HL-60 (cell line): ENCODE measurements at regions not wholly inside any gene's neighbourhood (a gene's known extent, or its start where the extent isn't known, plus 50 kb on each side); places are given as distances from the start of the nearest gene placed in this dataset.

Experiments used
- GABPA ChIP-seq: IDR thresholded peaks from 2 replicates; pipeline ENCODE4 v1.6.1; 2012; ENCODE audit warnings: low read depth
- POLR2AphosphoS5 ChIP-seq: IDR thresholded peaks from 2 replicates; pipeline ENCODE4 v1.6.1; 2012; ENCODE audit warnings: low read depth
- SPI1 ChIP-seq: IDR thresholded peaks from 2 replicates; pipeline ENCODE4 v1.6.1; 2012; ENCODE audit warnings: low read depth, mild to moderate bottlenecking, borderline replicate concordance
- TF ChIP-seq, protein P1 (sequence below): IDR thresholded peaks from one replicate; pipeline ENCODE4 v1.5.1; 2011; ENCODE audit warnings: low read length, control low read depth, inconsistent platforms; ENCODE audit not compliant: insufficient read depth
- TF ChIP-seq, protein P2 (sequence below): IDR thresholded peaks from 2 replicates; pipeline ENCODE4 v1.6.1; 2012; ENCODE audit warnings: low read depth; ENCODE audit not compliant: insufficient replicate concordance

DNA sequence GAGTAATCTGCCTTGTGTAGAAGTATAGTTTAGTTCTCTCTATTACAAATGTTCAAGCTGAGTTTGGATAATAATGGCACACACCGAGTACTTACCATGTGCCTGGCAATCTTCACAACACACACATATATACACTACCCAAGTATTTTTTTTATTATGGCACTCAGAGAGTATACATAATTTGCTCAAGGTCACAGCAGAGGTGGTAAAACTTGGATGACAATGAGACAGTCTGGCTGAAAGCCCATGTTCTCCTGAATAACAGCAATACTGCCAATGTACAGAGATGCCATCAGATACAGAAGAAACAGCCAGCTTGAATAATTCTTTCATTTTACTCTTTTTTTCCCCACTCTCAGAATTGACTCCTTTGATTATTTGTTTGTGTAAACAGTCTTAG is 460.0 kb downstream of the CNTN6 start:
- TF ChIP-seq POLR2AphosphoS5 (no peak), GABPA (no peak), SPI1 (no peak)
- TF ChIP-seq, protein P1, sequence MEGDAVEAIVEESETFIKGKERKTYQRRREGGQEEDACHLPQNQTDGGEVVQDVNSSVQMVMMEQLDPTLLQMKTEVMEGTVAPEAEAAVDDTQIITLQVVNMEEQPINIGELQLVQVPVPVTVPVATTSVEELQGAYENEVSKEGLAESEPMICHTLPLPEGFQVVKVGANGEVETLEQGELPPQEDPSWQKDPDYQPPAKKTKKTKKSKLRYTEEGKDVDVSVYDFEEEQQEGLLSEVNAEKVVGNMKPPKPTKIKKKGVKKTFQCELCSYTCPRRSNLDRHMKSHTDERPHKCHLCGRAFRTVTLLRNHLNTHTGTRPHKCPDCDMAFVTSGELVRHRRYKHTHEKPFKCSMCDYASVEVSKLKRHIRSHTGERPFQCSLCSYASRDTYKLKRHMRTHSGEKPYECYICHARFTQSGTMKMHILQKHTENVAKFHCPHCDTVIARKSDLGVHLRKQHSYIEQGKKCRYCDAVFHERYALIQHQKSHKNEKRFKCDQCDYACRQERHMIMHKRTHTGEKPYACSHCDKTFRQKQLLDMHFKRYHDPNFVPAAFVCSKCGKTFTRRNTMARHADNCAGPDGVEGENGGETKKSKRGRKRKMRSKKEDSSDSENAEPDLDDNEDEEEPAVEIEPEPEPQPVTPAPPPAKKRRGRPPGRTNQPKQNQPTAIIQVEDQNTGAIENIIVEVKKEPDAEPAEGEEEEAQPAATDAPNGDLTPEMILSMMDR, result no peak
- TF ChIP-seq, protein P2, sequence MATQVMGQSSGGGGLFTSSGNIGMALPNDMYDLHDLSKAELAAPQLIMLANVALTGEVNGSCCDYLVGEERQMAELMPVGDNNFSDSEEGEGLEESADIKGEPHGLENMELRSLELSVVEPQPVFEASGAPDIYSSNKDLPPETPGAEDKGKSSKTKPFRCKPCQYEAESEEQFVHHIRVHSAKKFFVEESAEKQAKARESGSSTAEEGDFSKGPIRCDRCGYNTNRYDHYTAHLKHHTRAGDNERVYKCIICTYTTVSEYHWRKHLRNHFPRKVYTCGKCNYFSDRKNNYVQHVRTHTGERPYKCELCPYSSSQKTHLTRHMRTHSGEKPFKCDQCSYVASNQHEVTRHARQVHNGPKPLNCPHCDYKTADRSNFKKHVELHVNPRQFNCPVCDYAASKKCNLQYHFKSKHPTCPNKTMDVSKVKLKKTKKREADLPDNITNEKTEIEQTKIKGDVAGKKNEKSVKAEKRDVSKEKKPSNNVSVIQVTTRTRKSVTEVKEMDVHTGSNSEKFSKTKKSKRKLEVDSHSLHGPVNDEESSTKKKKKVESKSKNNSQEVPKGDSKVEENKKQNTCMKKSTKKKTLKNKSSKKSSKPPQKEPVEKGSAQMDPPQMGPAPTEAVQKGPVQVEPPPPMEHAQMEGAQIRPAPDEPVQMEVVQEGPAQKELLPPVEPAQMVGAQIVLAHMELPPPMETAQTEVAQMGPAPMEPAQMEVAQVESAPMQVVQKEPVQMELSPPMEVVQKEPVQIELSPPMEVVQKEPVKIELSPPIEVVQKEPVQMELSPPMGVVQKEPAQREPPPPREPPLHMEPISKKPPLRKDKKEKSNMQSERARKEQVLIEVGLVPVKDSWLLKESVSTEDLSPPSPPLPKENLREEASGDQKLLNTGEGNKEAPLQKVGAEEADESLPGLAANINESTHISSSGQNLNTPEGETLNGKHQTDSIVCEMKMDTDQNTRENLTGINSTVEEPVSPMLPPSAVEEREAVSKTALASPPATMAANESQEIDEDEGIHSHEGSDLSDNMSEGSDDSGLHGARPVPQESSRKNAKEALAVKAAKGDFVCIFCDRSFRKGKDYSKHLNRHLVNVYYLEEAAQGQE, result no peak
